Astrocyte of the spinal cord (primary cell): ENCODE measurements at regions not wholly inside any gene's neighbourhood (a gene's known extent, or its start where the extent isn't known, plus 50 kb on each side); places are given as distances from the start of the nearest gene placed in this dataset.
"Not testable (repeated sequence)": the region's sequence is repeated elsewhere in the genome, so short reads cannot be mapped to it uniquely, and the experiment has no call there.

Source experiments
- DNase-seq: peaks from one replicate; pipeline ENCODE4 v3.0.0; 2011; ENCODE audit warnings: low read depth, low spot score
- H3K4me3 ChIP-seq: 2 replicates; pipeline ENCODE4 v1.5.1; 2011; ENCODE audit warnings: low read depth, mild to moderate bottlenecking, low read length, moderate library complexity
- in situ Hi-C: cut with HindIII; loops from 2 replicates; pipeline ENCODE4 v1.10.0; 2017; ENCODE audit warnings: low sequenced_read_pairs
- TF ChIP-seq, protein P1 (sequence below): IDR thresholded peaks from 2 replicates; pipeline ENCODE4 v1.5.1; 2012; ENCODE audit warnings: low read depth, mild to moderate bottlenecking, low read length, inconsistent platforms

DNA sequence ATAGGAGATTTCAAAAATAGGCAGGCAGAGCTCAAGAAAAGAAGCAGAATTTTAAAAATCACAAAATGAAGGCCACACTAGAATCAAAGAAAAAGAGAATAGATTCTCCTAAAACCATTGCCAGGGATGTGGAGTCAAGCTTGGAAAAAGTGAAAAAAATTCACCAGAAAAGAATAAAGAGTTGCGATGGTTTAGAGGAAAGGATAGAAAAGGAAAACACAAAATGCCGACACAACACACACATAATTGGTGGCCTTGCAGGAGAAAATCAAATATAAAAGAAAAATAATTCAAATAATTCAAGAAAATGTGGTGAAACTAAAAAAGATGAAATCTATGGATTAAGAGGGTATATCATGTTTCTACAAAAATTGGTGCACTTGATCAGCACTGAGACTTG is 181.6 kb upstream of the C14orf180 start:
- in situ Hi-C loops: no loop called here
- no peak overlapping the region for H3K4me3 ChIP-seq
- no peak for DNase-seq
- TF ChIP-seq, protein P1, sequence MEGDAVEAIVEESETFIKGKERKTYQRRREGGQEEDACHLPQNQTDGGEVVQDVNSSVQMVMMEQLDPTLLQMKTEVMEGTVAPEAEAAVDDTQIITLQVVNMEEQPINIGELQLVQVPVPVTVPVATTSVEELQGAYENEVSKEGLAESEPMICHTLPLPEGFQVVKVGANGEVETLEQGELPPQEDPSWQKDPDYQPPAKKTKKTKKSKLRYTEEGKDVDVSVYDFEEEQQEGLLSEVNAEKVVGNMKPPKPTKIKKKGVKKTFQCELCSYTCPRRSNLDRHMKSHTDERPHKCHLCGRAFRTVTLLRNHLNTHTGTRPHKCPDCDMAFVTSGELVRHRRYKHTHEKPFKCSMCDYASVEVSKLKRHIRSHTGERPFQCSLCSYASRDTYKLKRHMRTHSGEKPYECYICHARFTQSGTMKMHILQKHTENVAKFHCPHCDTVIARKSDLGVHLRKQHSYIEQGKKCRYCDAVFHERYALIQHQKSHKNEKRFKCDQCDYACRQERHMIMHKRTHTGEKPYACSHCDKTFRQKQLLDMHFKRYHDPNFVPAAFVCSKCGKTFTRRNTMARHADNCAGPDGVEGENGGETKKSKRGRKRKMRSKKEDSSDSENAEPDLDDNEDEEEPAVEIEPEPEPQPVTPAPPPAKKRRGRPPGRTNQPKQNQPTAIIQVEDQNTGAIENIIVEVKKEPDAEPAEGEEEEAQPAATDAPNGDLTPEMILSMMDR: no peak

DNA sequence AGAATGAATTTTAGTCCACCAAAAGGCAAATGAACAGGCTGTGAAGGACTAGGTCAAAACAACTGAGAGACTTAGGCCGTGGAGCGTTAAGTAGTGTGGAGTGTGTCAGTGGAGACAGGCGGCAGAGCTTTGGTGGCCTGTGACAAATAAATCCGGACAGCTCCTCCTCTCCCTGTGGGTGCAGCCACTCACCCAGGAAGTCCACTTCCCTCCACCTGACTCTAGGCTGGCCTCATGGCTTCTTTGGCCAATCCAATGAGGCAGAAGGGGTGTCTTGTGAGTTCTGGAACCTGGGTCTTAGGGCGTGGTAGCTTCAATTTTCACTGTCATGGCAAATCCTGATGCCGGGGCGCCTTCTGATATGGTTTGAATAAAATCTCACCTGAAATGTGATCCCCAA is 180.9 kb upstream of the C14orf180 start:
- in situ Hi-C loops: no loop called here
- DNase-seq: no peak
- TF ChIP-seq, protein P1: no peak

DNA sequence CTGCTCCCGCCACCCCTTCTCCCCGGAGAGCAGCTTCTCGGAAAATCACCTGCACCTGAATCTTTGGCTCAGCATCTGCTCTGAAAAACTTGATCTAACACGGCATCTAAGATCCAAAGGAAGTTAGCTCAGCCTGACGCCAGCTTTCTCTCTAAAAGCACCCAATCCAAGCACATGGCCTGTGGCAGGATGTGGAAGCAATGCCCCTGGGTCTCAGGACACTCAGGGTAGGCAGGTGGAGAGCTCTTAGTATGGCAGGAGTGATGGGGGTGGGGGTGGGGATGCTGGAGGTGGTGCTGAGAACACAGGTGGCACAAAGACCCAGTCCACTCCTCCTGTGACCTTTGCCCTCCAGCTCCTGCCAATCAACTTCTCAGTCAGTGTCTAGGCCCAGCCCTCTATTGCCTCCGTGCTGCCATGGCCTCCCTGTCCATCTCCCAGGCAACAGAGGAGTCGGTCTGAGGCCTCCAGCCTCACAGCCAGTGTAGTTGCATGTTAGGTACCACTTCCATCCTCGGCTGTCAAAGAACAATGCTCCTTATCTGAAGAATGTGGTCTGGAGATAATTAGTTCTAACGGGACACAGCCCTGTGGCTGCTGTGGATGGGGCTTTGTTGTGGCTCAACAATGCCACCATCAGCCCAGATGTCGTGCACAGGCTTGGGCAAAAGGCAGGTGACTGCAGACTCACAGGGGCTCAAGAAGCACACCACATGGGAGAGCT is 180.0 kb upstream of the C14orf180 start:
- no peak for DNase-seq
- TF ChIP-seq, protein P1: no peak
- no peak overlapping the region for H3K4me3 ChIP-seq
- in situ Hi-C loops: no loop called here

More for the DNA sequence above, 180.9 kb upstream of the C14orf180 start:
- no peak overlapping the region for H3K4me3 ChIP-seq

DNA sequence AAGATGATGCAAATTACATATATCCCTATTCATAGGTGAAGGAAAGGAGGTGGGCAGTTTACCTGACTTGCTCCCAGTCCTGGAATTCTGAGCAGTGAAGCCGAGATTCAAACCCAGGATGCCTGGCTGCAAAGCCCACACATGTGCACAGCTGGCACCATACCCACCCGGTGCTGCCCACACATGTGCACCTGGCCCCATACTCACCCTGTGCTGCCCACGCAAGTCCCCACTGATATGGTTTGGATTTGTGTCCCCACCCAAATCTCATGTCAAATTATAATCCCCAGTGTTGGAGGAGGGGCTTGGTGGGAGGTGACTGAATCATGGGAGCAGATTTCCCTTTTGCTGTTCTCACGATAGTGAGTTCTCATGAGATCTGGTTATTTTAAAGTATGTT is 179.2 kb upstream of the C14orf180 start:
- in situ Hi-C loops: no loop called here
- no peak for DNase-seq
- H3K4me3 ChIP-seq: no peak overlapping the region
- TF ChIP-seq, protein P1: no peak

DNA sequence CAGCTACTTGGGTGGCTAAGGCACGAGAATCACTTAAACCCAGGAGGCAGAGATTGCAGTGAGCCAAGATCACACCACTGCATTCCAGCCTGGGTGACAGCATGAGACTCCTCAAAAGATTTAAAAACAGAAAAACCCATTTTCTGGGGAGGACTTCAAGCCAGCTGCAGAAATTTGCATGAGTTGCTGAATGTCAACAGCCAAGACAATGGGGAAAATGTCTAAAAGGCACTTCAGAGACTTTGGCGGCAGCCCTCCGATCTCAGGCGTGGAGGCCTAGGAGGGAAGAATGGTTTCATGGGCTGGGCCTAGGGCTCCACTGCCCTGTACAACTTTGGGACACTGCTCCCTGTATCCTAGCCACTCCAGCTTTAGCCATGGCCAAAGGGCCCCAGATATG is 177.8 kb upstream of the C14orf180 start:
- in situ Hi-C loops: no loop called here
- TF ChIP-seq, protein P1: no peak
- DNase-seq: no peak
- H3K4me3 ChIP-seq: no peak overlapping the region

DNA sequence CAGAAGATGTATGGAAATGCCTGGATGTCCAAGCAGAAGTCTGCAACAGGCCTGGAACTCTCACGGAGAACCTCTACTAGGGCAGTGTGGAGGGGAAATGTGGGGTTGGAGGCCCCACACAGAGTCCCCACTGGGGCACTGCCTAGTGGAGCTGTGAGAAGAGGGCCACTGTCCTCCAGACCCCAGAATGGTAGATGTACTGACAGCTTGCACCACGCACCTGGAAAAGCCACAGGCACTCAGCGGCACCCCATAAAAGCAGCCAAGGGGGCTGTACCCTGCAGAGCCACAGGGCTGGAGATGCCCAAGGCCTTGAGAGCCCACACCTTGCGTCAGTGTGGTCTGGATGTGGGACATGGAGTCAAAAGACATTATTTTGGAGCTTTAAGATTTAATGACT is 177.3 kb upstream of the C14orf180 start:
- DNase-seq, H3K4me3 ChIP-seq, in situ Hi-C loops: not testable (repeated sequence)

DNA sequence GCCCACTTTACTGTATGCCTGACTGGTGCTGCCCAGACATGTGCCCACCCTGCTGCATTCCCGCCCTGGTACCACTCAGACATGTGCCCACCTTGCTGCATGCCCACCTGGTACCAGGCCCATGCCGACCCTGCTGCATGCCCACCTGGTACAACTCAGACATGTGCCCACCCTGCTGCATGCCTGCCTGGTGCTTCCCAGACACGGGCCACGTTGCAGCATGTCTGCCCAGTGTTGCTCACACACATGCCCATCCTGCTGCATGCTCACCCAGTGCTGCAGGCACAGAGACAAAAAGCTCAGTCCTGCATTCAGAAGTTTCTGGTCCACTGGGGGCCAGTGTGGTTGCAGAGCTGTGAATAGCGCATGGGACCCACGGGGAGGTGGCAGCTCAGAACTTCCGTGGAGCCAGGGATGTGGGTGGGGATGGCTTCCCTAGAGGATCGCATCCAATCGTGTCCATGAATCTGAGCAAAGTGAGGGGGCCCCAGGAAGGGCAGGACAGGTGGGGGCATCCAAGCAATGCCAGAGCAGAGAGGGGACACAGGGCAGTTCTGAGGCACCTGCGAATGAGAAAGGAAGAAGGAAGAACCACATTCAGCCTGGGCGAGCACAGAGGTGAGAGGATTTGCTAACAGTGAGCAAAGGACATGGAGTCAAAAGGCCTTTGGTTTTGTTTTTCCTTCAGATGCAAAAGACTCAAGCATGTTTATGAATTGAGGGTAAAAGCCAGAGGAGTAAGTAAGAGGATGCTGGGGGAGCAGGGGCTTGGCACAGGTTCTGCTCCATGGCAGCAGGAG is 175.9 kb upstream of the C14orf180 start:
- no peak for DNase-seq
- in situ Hi-C loops: no loop called here
- no peak overlapping the region for H3K4me3 ChIP-seq
- TF ChIP-seq, protein P1: no peak
